ENCODE measurements at regions not wholly inside any gene's neighbourhood (a gene's known extent, or its start where the extent isn't known, plus 50 kb on each side); places are given as distances from the start of the nearest gene placed in this dataset.

DNA sequence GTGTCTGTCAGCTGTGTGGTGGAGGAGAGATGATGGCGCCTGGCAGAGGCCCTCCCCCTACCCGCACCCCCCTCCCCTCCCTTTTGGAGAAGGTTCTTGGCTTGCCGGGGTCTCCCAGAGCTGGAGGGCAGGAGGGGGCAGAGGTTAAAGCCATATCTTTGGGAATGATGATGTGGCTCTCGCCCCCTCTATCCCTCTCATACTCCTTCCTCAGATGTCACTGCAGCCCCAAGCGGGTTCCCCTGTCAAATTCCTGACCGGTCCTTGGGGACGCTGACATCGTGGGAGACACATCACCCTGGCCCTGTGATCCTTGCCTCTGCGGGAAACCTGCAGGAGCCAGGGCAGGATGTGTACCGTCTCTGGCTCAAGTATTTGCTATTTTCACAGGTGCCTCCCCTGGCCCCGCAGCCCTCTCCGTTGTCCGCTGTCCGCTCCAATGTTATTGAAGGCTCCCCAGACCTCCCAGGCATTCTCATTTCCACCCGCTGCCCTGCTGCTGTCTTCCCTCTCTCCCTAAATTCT is 109.5 kb downstream of the FOXD1 start:
- CTCF ChIA-PET, result no interaction called here
- POLR2A ChIA-PET, result no interaction called here
- Histone ChIP-seq H3K4me1 (ENCODE audit: control insufficient read depth in 1 of 2, insufficient read depth in 2 of 2, low read depth in 1 of 2, low read length in 1 of 2) (peaks cover 0 to 14% of the 10 kb centered on the region in 2 experiments; a peak in 1 of 4 replicates), H3K36me3 (replicated peaks in 1 of 2; ENCODE audit: control insufficient read depth in 1 of 2, insufficient read depth in 2 of 2, low read length in 1 of 2) (no peaks in the 10 kb centered on the region), H3K79me2 (ENCODE audit: insufficient read depth) (no peaks in the 10 kb centered on the region), H3F3A (replicated peaks; ENCODE audit: insufficient read depth) (peaks cover 17% of the 10 kb centered on the region), H3K9me3 (no peaks in the 10 kb centered on the region), H3K9ac (no peak overlapping the region), H3K4me3 (ENCODE audit: low read depth in 2 of 2, low read length in 1 of 2) (no peak overlapping the region), H3K27ac (ENCODE audit: low read depth in 2 of 2, low read length in 1 of 2) (peak overlapping the region in 1 of 2 experiments; percentile 75; a peak in 2 of 4 replicates), H3K27me3 (ENCODE audit: insufficient read depth) (no peaks in the 10 kb centered on the region), H2AFZ (ENCODE audit: low read depth) (no peak overlapping the region), H3K4me2 (peak overlapping the region; percentile 26; the same call in 1 of the 2 replicates), H3K9me2 (no peaks in the 10 kb centered on the region), H4K20me1 (ENCODE audit: insufficient read depth) (no peaks in the 10 kb centered on the region)
- TF ChIP-seq RXRA (IDR thresholded peaks at IDR 0.05; ENCODE audit: borderline replicate concordance, low read depth), result no peak
- no peak for TF ChIP-seq TAF1 (IDR thresholded peaks at IDR 0.05; ENCODE audit: borderline replicate concordance, low read depth, low read length)
- 56% methylated on average over 15 of the region's 15 CpGs for WGBS (ENCODE audit: low lambda C conversion rate)
- DNase-seq, result no peak

DNA sequence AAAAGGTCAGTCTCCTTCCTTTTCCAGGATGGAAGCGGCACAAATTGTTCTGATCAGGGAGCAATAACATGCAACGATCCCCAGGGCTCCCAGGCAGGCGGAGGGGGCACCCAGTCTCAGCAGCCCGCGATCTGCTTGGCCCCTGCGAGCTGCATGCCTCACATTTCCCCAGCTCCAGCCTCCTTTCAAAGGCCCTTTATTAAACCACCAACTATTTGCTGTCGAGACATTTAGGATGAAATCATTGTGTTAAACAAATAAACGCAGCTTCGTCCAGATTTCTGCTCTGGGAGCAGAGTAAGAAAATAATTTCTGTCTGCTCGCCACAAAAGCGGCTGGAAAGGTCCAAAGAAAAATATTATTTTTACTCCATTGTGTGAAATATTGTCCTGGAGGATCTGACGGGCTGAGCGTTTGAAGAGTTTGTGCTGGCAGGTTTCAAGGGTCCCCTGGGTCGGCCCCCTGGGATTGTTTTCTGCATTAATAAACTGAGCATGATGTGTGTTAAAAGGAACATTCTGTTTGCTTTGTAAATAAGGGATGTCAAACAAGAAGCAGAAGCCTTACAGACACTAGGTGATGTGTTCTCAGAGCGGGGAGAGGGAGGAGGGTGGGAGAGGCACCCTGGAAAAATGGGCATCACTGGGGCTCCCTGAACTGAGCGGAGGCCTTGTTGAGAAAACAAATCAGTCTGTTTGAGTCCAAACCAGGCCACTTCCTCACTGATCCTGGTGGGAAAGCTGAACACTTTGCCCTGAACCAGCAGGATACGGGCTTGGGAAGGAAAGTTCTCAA is 110.1 kb downstream of the FOXD1 start:
- Histone ChIP-seq H3K79me2 (ENCODE audit: insufficient read depth) (no peaks in the 10 kb centered on the region), H3K9ac (peak overlapping the region; percentile 33; the same call in 1 of the 2 replicates), H3K27ac (ENCODE audit: low read depth in 2 of 2, low read length in 1 of 2) (peak overlapping the region in 1 of 2 experiments; percentile 75; a peak in 2 of 4 replicates), H3K36me3 (replicated peaks in 1 of 2; ENCODE audit: control insufficient read depth in 1 of 2, insufficient read depth in 2 of 2, low read length in 1 of 2) (no peaks in the 10 kb centered on the region), H3K4me3 (ENCODE audit: low read depth in 2 of 2, low read length in 1 of 2) (no peak overlapping the region), H3K9me3 (no peaks in the 10 kb centered on the region), H3K4me2 (peak overlapping the region; percentile 26), H4K20me1 (ENCODE audit: insufficient read depth) (no peaks in the 10 kb centered on the region), H2AFZ (ENCODE audit: low read depth) (peak overlapping the region; percentile 45; the same call in 1 of the 2 replicates), H3F3A (replicated peaks; ENCODE audit: insufficient read depth) (peaks cover 17% of the 10 kb centered on the region), H3K4me1 (ENCODE audit: control insufficient read depth in 1 of 2, insufficient read depth in 2 of 2, low read depth in 1 of 2, low read length in 1 of 2) (peaks cover 0 to 14% of the 10 kb centered on the region in 2 experiments; a peak in 2 of 4 replicates), H3K9me2 (no peaks in the 10 kb centered on the region), H3K27me3 (ENCODE audit: insufficient read depth) (no peaks in the 10 kb centered on the region)
- no peak for DNase-seq
- POLR2A ChIA-PET, result no interaction called here
- TF ChIP-seq FOSL2 (IDR thresholded peaks at IDR 0.05; ENCODE audit: borderline replicate concordance, low read depth) (no peak), NRF1 (IDR thresholded peaks at IDR 0.05; ENCODE audit: low read depth, low read length) (no peak), YY1 (IDR thresholded peaks at IDR 0.05; ENCODE audit: low read depth) (no peak), MXI1 (IDR thresholded peaks at IDR 0.05; ENCODE audit: low read depth, low read length) (no peak), FOXJ3 (CRISPR knock-in tag; IDR thresholded peaks at IDR 0.05) (no peak), FOXM1 (IDR thresholded peaks at IDR 0.05; ENCODE audit: low read depth) (no peak), GABPA (IDR thresholded peaks at IDR 0.05; ENCODE audit: low read depth) (no peak), EP300 (IDR thresholded peaks at IDR 0.05; ENCODE audit: borderline replicate concordance in 1 of 2, low read depth in 1 of 2, low read length in 1 of 2) (no peak), TAF1 (IDR thresholded peaks at IDR 0.05; ENCODE audit: borderline replicate concordance, low read depth, low read length) (no peak), CHD2 (IDR thresholded peaks at IDR 0.05; ENCODE audit: low read length, partially characterized antibody) (no peak), GATA2 (CRISPR knock-in tag; IDR thresholded peaks at IDR 0.05) (no peak), JUND (IDR thresholded peaks at IDR 0.05) (no peak), NFIC (IDR thresholded peaks at IDR 0.05; ENCODE audit: borderline replicate concordance) (no peak), MAX (IDR thresholded peaks at IDR 0.05; ENCODE audit: low read depth) (no peak), RAD21 (IDR thresholded peaks at IDR 0.05; ENCODE audit: low read length) (no peak), MEF2A (IDR thresholded peaks at IDR 0.05; ENCODE audit: borderline replicate concordance, low read depth) (no peak), SIN3A (IDR thresholded peaks at IDR 0.05; ENCODE audit: borderline replicate concordance, low read depth, low read length) (no peak), PBX3 (IDR thresholded peaks at IDR 0.05) (no peak), POLR2AphosphoS5 (IDR thresholded peaks at IDR 0.05; ENCODE audit: low read depth, low read length) (no peak)
- TF ChIP-seq, protein P1, sequence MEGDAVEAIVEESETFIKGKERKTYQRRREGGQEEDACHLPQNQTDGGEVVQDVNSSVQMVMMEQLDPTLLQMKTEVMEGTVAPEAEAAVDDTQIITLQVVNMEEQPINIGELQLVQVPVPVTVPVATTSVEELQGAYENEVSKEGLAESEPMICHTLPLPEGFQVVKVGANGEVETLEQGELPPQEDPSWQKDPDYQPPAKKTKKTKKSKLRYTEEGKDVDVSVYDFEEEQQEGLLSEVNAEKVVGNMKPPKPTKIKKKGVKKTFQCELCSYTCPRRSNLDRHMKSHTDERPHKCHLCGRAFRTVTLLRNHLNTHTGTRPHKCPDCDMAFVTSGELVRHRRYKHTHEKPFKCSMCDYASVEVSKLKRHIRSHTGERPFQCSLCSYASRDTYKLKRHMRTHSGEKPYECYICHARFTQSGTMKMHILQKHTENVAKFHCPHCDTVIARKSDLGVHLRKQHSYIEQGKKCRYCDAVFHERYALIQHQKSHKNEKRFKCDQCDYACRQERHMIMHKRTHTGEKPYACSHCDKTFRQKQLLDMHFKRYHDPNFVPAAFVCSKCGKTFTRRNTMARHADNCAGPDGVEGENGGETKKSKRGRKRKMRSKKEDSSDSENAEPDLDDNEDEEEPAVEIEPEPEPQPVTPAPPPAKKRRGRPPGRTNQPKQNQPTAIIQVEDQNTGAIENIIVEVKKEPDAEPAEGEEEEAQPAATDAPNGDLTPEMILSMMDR (IDR thresholded peaks at IDR 0.05), result no peak
- 79% methylated on average over 16 of the region's 17 CpGs for WGBS (ENCODE audit: low lambda C conversion rate)
- CTCF ChIA-PET, result no interaction called here
